Vagina (tissue), 2 donors: ENCODE measurements at regions not wholly inside any gene's neighbourhood (a gene's known extent, or its start where the extent isn't known, plus 50 kb on each side); places are given as distances from the start of the nearest gene placed in this dataset.

Source experiments
- POLR2A ChIP-seq, 2 donors: fragments of 450-650 bp; IDR thresholded peaks; one replicate each; pipeline ENCODE4 v1.6.1; 2017; ENCODE audit warnings: antibody characterized with exemption in 2 of 2, mild to moderate bottlenecking in 2 of 2, moderate library complexity in 2 of 2
- TF ChIP-seq, protein P1 (sequence below), 3 experiments: fragments of 450-650 bp in 2 of 3; fragments of 200-600 bp in 1 of 3; sonication (generic) in 1 of 3; IDR thresholded peaks; one replicate each; pipeline ENCODE4 v1.5.1; 2017 to 2019; ENCODE audit warnings: antibody characterized with exemption in 3 of 3, mild to moderate bottlenecking in 2 of 3, moderate library complexity in 2 of 3

DNA sequence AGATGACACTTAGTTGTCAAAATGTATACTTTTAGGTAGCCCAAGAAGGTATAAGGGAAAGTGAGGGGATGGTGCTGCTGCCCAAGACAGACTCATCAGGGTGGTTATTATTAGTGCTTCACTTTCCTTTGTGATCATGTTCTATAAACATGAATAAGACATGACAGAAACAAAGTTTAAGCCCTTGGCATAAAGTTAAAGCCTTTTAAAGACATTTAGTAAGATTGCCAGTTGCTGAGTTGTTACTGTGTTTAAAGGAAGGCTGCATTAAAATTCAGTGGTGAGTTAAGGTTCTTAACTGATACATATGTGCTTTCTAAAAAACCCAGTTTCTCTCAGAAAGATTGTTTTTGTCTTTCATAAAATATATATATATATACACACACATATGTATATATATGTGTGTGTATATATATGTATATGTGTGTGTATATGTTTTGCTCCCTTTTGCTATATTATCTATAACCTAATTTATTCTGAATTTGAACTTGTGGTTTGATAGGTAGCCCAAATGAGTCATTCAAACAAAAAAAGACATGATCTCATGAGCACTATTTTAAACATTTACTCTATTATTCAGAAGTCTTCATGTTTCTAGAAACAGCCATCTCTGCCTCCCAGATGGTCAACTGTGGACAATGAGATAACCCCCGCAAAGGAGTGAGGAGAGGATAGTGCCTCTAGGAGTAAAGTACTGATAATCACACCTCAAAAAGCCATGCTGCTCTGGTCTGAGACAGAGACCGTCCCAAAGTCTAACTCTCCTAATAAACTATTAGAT is 98.1 kb upstream of the OTUD4 start:
- TF ChIP-seq, protein P1, sequence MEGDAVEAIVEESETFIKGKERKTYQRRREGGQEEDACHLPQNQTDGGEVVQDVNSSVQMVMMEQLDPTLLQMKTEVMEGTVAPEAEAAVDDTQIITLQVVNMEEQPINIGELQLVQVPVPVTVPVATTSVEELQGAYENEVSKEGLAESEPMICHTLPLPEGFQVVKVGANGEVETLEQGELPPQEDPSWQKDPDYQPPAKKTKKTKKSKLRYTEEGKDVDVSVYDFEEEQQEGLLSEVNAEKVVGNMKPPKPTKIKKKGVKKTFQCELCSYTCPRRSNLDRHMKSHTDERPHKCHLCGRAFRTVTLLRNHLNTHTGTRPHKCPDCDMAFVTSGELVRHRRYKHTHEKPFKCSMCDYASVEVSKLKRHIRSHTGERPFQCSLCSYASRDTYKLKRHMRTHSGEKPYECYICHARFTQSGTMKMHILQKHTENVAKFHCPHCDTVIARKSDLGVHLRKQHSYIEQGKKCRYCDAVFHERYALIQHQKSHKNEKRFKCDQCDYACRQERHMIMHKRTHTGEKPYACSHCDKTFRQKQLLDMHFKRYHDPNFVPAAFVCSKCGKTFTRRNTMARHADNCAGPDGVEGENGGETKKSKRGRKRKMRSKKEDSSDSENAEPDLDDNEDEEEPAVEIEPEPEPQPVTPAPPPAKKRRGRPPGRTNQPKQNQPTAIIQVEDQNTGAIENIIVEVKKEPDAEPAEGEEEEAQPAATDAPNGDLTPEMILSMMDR (IDR thresholded peaks at IDR 0.05) = no peak
- no peak for TF ChIP-seq POLR2A (IDR thresholded peaks at IDR 0.05)
